Heart right ventricle (tissue), 16 donors: ENCODE measurements at regions not wholly inside any gene's neighbourhood (a gene's known extent, or its start where the extent isn't known, plus 50 kb on each side); places are given as distances from the start of the nearest gene placed in this dataset.

Experiments
- ATAC-seq, 8 donors: fragments of 200-7000 bp; cut with Tn5 transposase; one replicate each; pipeline ENCODE4 v1.9.1; 2020; ENCODE audit warnings: mild to moderate bottlenecking in 8 of 8, moderate library complexity in 8 of 8, moderate number of reproducible peaks in 1 of 8
- DNase-seq, 2 donors: peaks; one replicate each; pipeline ENCODE4 v3.0.0-alpha.2; 2020
- H3K27ac ChIP-seq, 10 donors: fragments of 200-600 bp; sonication (generic) in 2 of 10; one replicate each; pipeline versions ENCODE4 v1.5.0 to v1.8.0; 2020 to 2022; ENCODE audit warnings: mild to moderate bottlenecking in 3 of 10
- H3K27me3 ChIP-seq, 7 donors: fragments of 200-600 bp; one replicate each; pipeline ENCODE4 v1.8.0; 2021 to 2022; ENCODE audit warnings: mild to moderate bottlenecking in 2 of 7
- H3K36me3 ChIP-seq, 9 donors: fragments of 200-600 bp; sonication (generic) in 1 of 9; one replicate each; pipeline versions ENCODE4 v1.5.0 to v1.8.0; 2020 to 2022; ENCODE audit warnings: mild to moderate bottlenecking in 2 of 9
- H3K4me1 ChIP-seq, 9 donors: fragments of 200-600 bp; sonication (generic) in 1 of 9; one replicate each; pipeline versions ENCODE4 v1.5.0 to v1.8.0; 2020 to 2022; ENCODE audit warnings: mild to moderate bottlenecking in 4 of 9
- H3K4me3 ChIP-seq, 10 donors: fragments of 200-600 bp; sonication (generic) in 2 of 10; one replicate each; pipeline versions ENCODE4 v1.5.0 to v1.8.0; 2020 to 2022; ENCODE audit warnings: mild to moderate bottlenecking in 7 of 10, moderate library complexity in 2 of 10
- H3K9me3 ChIP-seq, 11 donors: fragments of 200-600 bp in 10 of 11; sonication (generic) in 2 of 11; one replicate each; pipeline versions ENCODE4 v1.5.0 to v1.8.0; 2013 to 2022; ENCODE audit warnings: mild to moderate bottlenecking in 2 of 11, control low read depth in 1 of 11, moderate library complexity in 1 of 11
- WGBS, 2 donors: extraction: QIAGEN DNeasy Blood & Tissue Kit; methylation state at CpG; one replicate each; pipeline ENCODE4 v1.1.7; 2013; ENCODE audit warnings: inconsistent platforms in 1 of 2; 5-methylcytosine and 5-hydroxymethylcytosine counted together
- intact Hi-C, 10 donors: fragments of 100-400 bp; cut with DNase I; formaldehyde crosslinking; loops; one replicate each; pipeline versions ENCODE4 v1.11.1 to v1.14.2; 2022
- TF ChIP-seq, protein P1 (sequence below), 9 donors: fragments of 200-600 bp; sonication (generic) in 2 of 9; IDR thresholded peaks; one replicate each; pipeline versions ENCODE4 v1.5.0 to v1.8.0; 2021 to 2022; ENCODE audit warnings: antibody characterized with exemption in 9 of 9, mild to moderate bottlenecking in 5 of 9, moderate library complexity in 1 of 9
- donor health status: Arrhythmogenic right ventricular cardiomyopathy.
- donor health status: ischemic (EF 13 %, LVEDD 7.1; RV severe dilation, severe dysfunction).
- donor health status: healthy with polysubstance abuse.
- donor health status: DM: no; HTN: yes; CAD: no.
- donor health status: DM: no; HTN: no; CAD: no.
- donor health status: ischemic (EF 25% LVEDD 6.9; RV normal size, moderate dysfunction).
- donor health status: ischemic (EF 25% LVEDD 5.7; RV mildly dilated, moderate dysfunction).
- donor health status: healthy.
- donor health status: DM: yes; HTN: yes; CAD: no.
- donor health status: Ischemic cardiomyopathy.
- donor health status: ischemic (EF 35%, LVEDD 5.7; RV mildly dilated, moderate dysfunction).
- donor health status: nonischemic (EF 11% LVEDD 7.7; RV severe dilation, severe dysfunction).
- donor health status: DM: yes; HTN: yes; CAD: no.
- donor health status: PGD.
- donor health status: ischemic (EF 29% LVEDD 5.4; RV normal size, mild dysfunction).
- donor health status: nonischemic (EF 23%, LVEDD 6.1; RV moderate dilation, normal function).

DNA sequence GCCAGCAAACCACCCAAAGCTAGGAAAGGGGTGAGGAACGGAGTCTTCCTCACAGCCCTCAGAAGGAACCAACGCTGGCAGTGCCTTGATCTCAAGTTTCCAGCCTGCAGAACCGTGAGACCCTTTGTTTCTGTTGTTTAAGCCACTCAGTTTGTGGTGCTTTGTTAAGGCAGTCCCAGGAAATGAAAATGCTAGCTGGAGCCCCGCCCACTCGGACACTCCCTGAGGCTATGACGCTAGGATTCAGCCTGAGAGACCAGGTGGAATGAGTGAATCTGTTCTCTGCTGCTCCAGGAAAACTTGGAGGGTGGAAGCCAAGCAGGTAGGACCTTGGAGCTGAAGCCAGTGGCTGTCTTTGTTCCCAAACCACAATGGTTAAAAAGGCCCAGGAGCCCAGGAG, 196.5 kb upstream of the POU3F1 start:
- Histone ChIP-seq H3K4me1 (peaks cover 0 to 14% (median 3%) of the 10 kb centered on the region in 9 donors), H3K9me3 (no peaks in the 10 kb centered on the region), H3K27ac (no peak overlapping the region), H3K4me3 (no peak overlapping the region), H3K36me3 (no peaks in the 10 kb centered on the region), H3K27me3 (peaks cover 0 to 19% (median 3%) of the 10 kb centered on the region in 7 donors)
- TF ChIP-seq, protein P1, sequence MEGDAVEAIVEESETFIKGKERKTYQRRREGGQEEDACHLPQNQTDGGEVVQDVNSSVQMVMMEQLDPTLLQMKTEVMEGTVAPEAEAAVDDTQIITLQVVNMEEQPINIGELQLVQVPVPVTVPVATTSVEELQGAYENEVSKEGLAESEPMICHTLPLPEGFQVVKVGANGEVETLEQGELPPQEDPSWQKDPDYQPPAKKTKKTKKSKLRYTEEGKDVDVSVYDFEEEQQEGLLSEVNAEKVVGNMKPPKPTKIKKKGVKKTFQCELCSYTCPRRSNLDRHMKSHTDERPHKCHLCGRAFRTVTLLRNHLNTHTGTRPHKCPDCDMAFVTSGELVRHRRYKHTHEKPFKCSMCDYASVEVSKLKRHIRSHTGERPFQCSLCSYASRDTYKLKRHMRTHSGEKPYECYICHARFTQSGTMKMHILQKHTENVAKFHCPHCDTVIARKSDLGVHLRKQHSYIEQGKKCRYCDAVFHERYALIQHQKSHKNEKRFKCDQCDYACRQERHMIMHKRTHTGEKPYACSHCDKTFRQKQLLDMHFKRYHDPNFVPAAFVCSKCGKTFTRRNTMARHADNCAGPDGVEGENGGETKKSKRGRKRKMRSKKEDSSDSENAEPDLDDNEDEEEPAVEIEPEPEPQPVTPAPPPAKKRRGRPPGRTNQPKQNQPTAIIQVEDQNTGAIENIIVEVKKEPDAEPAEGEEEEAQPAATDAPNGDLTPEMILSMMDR (IDR thresholded peaks at IDR 0.05): no peak
- 66 to 78% methylated on average over 6 of the region's 6 CpGs for WGBS, 2 donors
- intact Hi-C loops: no loop called here
- ATAC-seq (no peak), DNase-seq (no peak)

DNA sequence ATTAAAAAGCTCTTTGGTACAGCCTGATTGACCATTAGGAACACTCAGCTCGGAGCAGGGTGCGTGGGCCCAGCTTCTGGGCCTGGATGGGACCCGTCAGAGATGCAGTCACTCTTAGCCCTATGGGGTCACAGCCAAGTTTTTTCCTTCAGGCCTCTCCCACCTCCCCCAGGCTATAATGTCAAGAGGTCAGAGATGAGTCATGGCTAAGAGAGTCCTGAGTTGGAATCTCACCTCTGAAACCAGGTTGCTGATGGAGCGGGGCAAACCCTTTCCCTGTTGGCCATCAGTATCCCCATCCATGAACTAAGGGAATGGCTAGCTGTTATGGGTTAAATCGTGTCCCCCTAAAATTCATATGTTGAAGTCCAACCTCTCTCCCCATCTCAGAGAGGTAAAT, 195.9 kb upstream of the POU3F1 start:
- DNase-seq (no peak), ATAC-seq (no peak)
- Histone ChIP-seq H3K27ac (no peak overlapping the region), H3K27me3 (peaks cover 0 to 14% (median 3%) of the 10 kb centered on the region in 7 donors), H3K4me3 (no peak overlapping the region), H3K4me1 (peaks cover 0 to 13% (median 3%) of the 10 kb centered on the region in 9 donors), H3K36me3 (no peaks in the 10 kb centered on the region), H3K9me3 (no peaks in the 10 kb centered on the region)
- TF ChIP-seq, protein P1 (IDR thresholded peaks at IDR 0.05): no peak
- intact Hi-C loops: no loop called here
- 87 to 89% methylated on average over 5 of the region's 5 CpGs for WGBS, 2 donors

DNA sequence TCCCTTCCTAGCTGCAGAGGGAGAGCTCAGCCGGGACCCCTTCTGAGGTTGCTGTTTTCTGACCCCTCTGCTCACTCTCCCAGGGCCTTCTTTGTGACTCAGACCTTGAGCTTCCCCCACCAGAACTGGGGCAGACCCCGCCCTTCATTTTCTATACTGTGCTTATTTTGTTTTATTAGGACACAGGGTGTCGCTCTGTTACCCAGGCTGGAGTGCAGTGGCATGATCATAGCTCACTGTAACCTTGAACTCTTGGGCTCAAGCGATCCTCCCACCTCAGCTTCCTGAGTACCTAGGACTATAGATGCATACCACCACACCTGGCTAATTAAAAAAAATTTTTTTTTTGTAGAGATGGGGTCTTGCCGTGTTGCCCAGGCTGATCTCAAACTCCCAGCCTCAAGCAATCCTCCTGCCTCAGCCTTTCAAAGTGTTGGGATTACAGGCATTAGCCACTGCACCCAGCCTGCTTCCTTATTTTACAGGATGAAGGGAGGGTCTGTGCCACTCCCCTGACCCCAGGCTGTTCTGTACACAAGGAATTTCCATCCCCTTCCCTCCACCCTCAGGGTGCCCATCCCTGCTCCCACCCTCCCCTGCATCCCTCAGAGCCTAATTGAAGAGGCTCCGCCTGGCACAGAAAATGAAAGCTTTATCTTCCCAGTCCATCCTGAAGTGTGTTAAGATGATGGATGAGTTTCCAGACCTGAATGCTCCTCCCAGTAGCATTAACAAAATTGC, 195.2 kb upstream of the POU3F1 start:
- H3K27me3 ChIP-seq: peaks cover 0 to 12% (median 6%) of the 10 kb centered on the region in 7 donors
- TF ChIP-seq, protein P1 (IDR thresholded peaks at IDR 0.05): no peak
- WGBS, 2 donors: 84 to 86% methylated on average over 6 of the region's 6 CpGs
- H3K4me1 ChIP-seq: peaks cover 0 to 6% (median 0%) of the 10 kb centered on the region in 9 donors
- intact Hi-C loops: no loop called here
- H3K9me3 ChIP-seq: no peaks in the 10 kb centered on the region
- no peaks in the 10 kb centered on the region for H3K36me3 ChIP-seq
- ATAC-seq (no peak), DNase-seq (no peak)
- H3K27ac ChIP-seq: no peak overlapping the region
- no peak overlapping the region for H3K4me3 ChIP-seq

DNA sequence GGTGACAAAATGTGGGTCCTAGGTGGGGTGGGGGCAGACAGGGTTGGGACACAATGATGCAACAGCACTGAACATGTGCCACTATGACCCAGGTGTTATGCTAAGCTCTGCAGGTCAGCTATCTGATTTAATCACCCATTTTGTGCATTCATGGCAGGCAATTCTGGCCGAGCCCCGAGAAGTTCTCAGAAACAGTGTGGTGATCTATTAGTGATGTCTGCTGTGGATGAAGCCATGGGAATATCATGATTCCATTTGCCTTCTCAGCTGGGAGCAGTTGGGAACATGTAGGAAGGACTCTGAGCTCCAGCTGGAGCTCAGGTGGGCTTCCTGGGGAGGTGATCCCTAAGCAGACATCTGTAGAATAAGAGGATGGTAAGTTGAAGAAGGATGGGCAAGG, 194.0 kb upstream of the POU3F1 start:
- ATAC-seq (no peak), DNase-seq (no peak)
- 95 to 97% methylated on average over 2 of the region's 2 CpGs for WGBS, 2 donors
- Histone ChIP-seq H3K9me3 (no peaks in the 10 kb centered on the region), H3K36me3 (no peaks in the 10 kb centered on the region), H3K27ac (no peak overlapping the region), H3K27me3 (peaks cover 0 to 12% (median 7%) of the 10 kb centered on the region in 7 donors), H3K4me3 (no peak overlapping the region), H3K4me1 (no peaks in the 10 kb centered on the region)
- TF ChIP-seq, protein P1 (IDR thresholded peaks at IDR 0.05): no peak
- intact Hi-C loops: no loop called here
